ENCODE measurements at regions not wholly inside any gene's neighbourhood (a gene's known extent, or its start where the extent isn't known, plus 50 kb on each side); places are given as distances from the start of the nearest gene placed in this dataset.
"Not testable (repeated sequence)": the region's sequence is repeated elsewhere in the genome, so short reads cannot be mapped to it uniquely, and the experiment has no call there.

DNA sequence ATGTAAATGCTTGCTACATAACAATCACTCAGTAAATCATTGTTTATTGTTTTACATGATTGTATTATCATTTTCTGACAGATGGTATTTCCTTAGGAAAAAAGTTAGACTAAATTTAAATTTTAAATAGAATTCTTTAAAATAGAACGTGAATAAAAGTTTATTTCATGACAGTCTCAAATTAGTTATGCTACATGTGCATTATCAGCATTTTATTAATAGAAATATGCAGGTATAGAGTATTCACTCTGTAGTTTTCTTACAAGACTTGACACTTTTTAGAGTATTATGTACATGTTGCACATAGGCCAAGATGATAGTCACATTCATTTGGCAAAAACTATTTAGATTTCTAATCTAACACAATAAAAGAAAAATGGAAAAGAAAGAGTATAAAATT is 213.3 kb upstream of the SPRY1 start:
- TF ChIP-seq, protein P1, sequence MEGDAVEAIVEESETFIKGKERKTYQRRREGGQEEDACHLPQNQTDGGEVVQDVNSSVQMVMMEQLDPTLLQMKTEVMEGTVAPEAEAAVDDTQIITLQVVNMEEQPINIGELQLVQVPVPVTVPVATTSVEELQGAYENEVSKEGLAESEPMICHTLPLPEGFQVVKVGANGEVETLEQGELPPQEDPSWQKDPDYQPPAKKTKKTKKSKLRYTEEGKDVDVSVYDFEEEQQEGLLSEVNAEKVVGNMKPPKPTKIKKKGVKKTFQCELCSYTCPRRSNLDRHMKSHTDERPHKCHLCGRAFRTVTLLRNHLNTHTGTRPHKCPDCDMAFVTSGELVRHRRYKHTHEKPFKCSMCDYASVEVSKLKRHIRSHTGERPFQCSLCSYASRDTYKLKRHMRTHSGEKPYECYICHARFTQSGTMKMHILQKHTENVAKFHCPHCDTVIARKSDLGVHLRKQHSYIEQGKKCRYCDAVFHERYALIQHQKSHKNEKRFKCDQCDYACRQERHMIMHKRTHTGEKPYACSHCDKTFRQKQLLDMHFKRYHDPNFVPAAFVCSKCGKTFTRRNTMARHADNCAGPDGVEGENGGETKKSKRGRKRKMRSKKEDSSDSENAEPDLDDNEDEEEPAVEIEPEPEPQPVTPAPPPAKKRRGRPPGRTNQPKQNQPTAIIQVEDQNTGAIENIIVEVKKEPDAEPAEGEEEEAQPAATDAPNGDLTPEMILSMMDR (IDR thresholded peaks at IDR 0.05), result no peak
- no peak for TF ChIP-seq POLR2A (IDR thresholded peaks at IDR 0.05)
- DNase-seq (ENCODE audit: low spot score in 2 of 2), result no peak
- intact Hi-C loops (cut with DNase I; ENCODE audit: low total_unique reads), result no loop called here
- WGBS, 2 donors, result 84 to 86% methylated on average over 1 of the region's 1 CpG
- H3K4me3 ChIP-seq (ENCODE audit: low read depth, poor library complexity, severe bottlenecking), result no peak overlapping the region

DNA sequence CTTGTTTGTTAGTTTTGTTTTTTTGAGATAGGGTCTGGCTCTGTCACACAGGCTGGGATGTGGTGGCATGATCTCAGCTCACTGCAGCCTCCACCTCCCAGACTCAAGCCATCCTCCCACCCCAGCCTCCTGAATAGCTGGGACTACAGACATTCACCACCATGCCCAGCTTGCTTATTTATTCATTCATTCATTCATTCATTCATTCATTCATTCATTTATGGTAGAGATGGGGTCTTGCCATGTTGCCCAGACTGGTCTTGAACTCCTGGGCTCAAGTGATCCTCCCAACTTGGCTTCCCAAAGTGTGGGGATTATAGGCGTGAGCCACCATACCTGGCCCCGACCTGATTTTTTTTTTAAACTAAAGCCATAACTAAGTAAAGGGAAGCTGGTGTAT is 212.8 kb upstream of the SPRY1 start:
- WGBS, 2 donors, result 97 to 99% methylated on average over 2 of the region's 2 CpGs
- DNase-seq (ENCODE audit: low spot score in 2 of 2); intact Hi-C loops (cut with DNase I; ENCODE audit: low total_unique reads); H3K4me3 ChIP-seq (ENCODE audit: low read depth, poor library complexity, severe bottlenecking): not testable (repeated sequence)

DNA sequence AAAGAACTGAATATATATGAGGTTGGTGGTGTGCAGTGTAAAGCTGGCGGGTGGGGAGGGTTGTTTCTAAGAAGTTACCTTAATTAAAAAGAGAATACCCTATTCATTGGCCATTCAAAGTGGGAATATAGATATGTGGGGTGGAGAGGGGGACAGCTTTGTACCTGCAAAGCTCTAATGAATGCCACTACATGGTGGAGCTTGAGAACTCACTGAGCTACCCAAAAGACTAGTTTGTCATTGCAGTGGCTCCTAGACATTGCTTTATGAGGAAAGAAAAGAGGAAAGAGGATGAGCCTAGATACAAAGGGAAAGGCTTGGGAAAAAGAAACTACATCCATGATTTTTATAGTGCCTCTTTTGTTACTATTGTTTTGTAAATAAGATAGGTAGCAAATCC is 209.9 kb upstream of the SPRY1 start:
- no peak overlapping the region for H3K4me3 ChIP-seq (ENCODE audit: low read depth, poor library complexity, severe bottlenecking)
- intact Hi-C loops (cut with DNase I; ENCODE audit: low total_unique reads), result no loop called here
- 97 to 98% methylated on average over 1 of the region's 1 CpG for WGBS, 2 donors
- DNase-seq (ENCODE audit: low spot score in 2 of 2), result no peak
- TF ChIP-seq, protein P1 (IDR thresholded peaks at IDR 0.05), result no peak
- no peak for TF ChIP-seq POLR2A (IDR thresholded peaks at IDR 0.05)

DNA sequence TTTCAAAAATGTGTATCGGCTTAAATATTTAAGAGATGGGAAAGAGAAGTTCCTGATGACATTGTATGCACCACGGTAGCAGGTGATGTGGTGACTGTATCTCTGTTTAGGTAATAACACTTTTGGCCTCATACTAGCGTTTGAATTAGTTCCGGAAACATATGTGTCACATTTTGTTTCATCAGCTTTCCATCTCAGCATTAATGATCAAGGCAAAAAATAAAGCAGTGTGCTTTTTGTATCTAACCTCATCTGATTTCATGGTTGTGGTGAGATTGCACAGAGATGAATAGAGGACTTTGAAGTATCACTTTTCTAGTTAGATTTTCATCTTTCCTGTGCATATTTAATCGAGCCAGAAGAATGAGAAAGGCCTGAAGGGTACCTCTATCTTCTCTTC is 206.4 kb upstream of the SPRY1 start:
- intact Hi-C loops (cut with DNase I; ENCODE audit: low total_unique reads), result no loop called here
- no peak for DNase-seq (ENCODE audit: low spot score in 2 of 2)
- no peak overlapping the region for H3K4me3 ChIP-seq (ENCODE audit: low read depth, poor library complexity, severe bottlenecking)
- TF ChIP-seq, protein P1 (IDR thresholded peaks at IDR 0.05), result no peak
- TF ChIP-seq POLR2A (IDR thresholded peaks at IDR 0.05), result no peak
- 85 to 87% methylated on average over 5 of the region's 5 CpGs for WGBS, 2 donors

DNA sequence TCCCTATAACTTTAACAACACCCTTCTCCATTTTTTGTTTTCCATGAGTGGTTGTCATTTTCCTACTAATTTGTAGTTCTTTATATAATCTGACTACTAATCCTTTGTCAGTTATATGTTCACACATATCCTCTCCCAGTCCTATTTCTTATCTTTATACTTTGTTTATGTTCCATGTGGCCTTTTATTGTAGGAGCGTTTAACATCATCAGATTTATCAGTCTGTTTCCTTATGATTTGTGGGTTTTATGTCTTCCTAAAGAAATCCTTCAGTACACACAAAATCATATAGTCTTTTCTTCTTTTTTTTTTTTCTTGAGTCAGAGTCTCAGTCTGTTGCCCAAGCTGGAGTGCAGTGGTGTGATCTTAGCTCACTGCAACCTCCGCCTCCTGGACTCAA is 204.9 kb upstream of the SPRY1 start:
- no peak for DNase-seq (ENCODE audit: low spot score in 2 of 2)
- intact Hi-C loops (cut with DNase I; ENCODE audit: low total_unique reads), result no loop called here
- H3K4me3 ChIP-seq (ENCODE audit: low read depth, poor library complexity, severe bottlenecking), result no peak overlapping the region
- 50 to 71% methylated on average over 2 of the region's 2 CpGs for WGBS, 2 donors
- TF ChIP-seq POLR2A (IDR thresholded peaks at IDR 0.05), result no peak
- TF ChIP-seq, protein P1 (IDR thresholded peaks at IDR 0.05), result no peak

DNA sequence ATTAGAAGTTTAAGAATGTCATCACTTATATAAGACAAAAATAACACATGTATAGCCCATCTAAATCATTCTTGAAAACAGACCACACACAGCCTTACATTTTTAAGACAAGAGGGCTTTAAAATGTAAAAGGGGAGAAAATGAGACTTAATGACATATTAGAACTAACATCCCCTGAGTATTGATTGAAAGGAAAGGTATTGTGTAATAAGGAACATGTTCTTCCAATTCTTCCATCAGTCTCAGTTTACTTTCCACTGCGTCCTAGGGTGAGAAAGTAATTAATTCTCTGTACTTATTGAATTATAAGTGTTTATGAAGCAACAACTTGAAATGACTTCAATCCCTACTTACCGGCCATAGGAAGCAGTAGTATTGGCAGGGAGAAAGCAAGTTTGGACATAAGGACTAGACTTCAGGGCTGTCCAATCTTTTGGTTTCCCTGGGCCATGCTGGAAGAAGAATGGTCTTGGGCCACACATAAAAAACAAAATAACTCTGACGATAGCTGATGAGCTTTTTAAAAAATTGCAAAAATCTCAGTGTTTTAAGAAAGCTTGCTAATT is 202.7 kb upstream of the SPRY1 start:
- TF ChIP-seq POLR2A (IDR thresholded peaks at IDR 0.05), result no peak
- TF ChIP-seq, protein P1 (IDR thresholded peaks at IDR 0.05), result no peak
- no peak overlapping the region for H3K4me3 ChIP-seq (ENCODE audit: low read depth, poor library complexity, severe bottlenecking)
- 61 to 71% methylated on average over 3 of the region's 3 CpGs for WGBS, 2 donors
- intact Hi-C loops (cut with DNase I; ENCODE audit: low total_unique reads), result no loop called here
- no peak for DNase-seq (ENCODE audit: low spot score in 2 of 2)
